Suppressor macrophage treated with lipopolysaccharide for 1 hour (primary cell): ENCODE measurements at regions not wholly inside any gene's neighbourhood (a gene's known extent, or its start where the extent isn't known, plus 50 kb on each side); places are given as distances from the start of the nearest gene placed in this dataset.

Source experiments
- DNase-seq, 3 donors: peaks; one replicate each; pipeline ENCODE4 v3.0.0-alpha.2; 2020 to 2022

GRCh38 chr2:238600506-238601432 lies 174.0 kb downstream of the ASB1 start:
- no peak for DNase-seq

GRCh38 chr2:238601433-238602222 lies 174.9 kb downstream of the ASB1 start:
- no peak for DNase-seq

- no peak for DNase-seq
Measured at GRCh38 chr2:238602223-238602960, 175.7 kb downstream of the ASB1 start.

GRCh38 chr2:238603596-238603995 lies 176.9 kb downstream of the ASB1 start:
- no peak for DNase-seq

GRCh38 chr2:238606311-238606710 lies 179.6 kb downstream of the ASB1 start:
- DNase-seq = no peak

- no peak for DNase-seq
Measured at GRCh38 chr2:238613610-238614009, 186.9 kb downstream of the ASB1 start.

GRCh38 chr2:238614376-238614775 lies 187.6 kb downstream of the ASB1 start:
- DNase-seq = no peak

GRCh38 chr2:238615187-238615586 lies 188.5 kb downstream of the ASB1 start:
- DNase-seq = no peak

GRCh38 chr2:238616681-238617080 lies 190.0 kb downstream of the ASB1 start:
- DNase-seq = no peak

- peak; percentile 40 to 59 (median 49) for DNase-seq
Measured at GRCh38 chr2:238618494-238619283, 192.0 kb downstream of the ASB1 start.

GRCh38 chr2:238627899-238628298 lies 201.2 kb downstream of the ASB1 start:
- no peak for DNase-seq

GRCh38 chr2:238629064-238629463 lies 202.3 kb downstream of the ASB1 start:
- DNase-seq = no peak

GRCh38 chr2:238631491-238632180 lies 204.9 kb downstream of the ASB1 start:
- DNase-seq = no peak

GRCh38 chr2:238632181-238633060 lies 205.7 kb downstream of the ASB1 start:
- DNase-seq = no peak

GRCh38 chr2:238633426-238634328 lies 206.9 kb downstream of the ASB1 start:
- DNase-seq = no peak

- no peak for DNase-seq
Measured at GRCh38 chr2:238634701-238635357, 208.1 kb downstream of the ASB1 start.

GRCh38 chr2:238635647-238636051 lies 208.9 kb downstream of the ASB1 start:
- peak in 1 of 3 donors; percentile 7 for DNase-seq

GRCh38 chr2:238636269-238637073 lies 209.7 kb downstream of the ASB1 start:
- no peak for DNase-seq
